Duodenal mucosa (tissue), 2 donors: ENCODE measurements at regions not wholly inside any gene's neighbourhood (a gene's known extent, or its start where the extent isn't known, plus 50 kb on each side); places are given as distances from the start of the nearest gene placed in this dataset.

Experiments used
- H3K27ac ChIP-seq: one replicate; pipeline ENCODE4 v1.7.0; 2013; ENCODE audit warnings: low read depth, low read length
- H3K27me3 ChIP-seq, 2 donors: one replicate each; pipeline ENCODE4 v1.7.0; 2013; ENCODE audit warnings: low read length in 2 of 2, control low read depth in 1 of 2; ENCODE audit not compliant: insufficient read depth in 2 of 2, control insufficient read depth in 1 of 2
- H3K36me3 ChIP-seq, 2 donors: one replicate each; pipeline ENCODE4 v1.7.0; 2013; ENCODE audit warnings: low read length in 2 of 2, control low read depth in 1 of 2; ENCODE audit not compliant: insufficient read depth in 2 of 2, control insufficient read depth in 1 of 2
- H3K4me1 ChIP-seq, 2 donors: one replicate each; pipeline ENCODE4 v1.7.0; 2013; ENCODE audit warnings: low read length in 2 of 2, control low read depth in 1 of 2; ENCODE audit not compliant: insufficient read depth in 2 of 2, control insufficient read depth in 1 of 2
- H3K4me3 ChIP-seq, 2 donors: one replicate each; pipeline ENCODE4 v1.7.0; 2013; ENCODE audit warnings: low read length in 2 of 2, low read depth in 1 of 2
- H3K9ac ChIP-seq, 2 donors: one replicate each; pipeline ENCODE4 v1.7.0; 2013; ENCODE audit warnings: low read length in 2 of 2, low read depth in 1 of 2
- H3K9me3 ChIP-seq, 2 donors: one replicate each; pipeline ENCODE4 v1.7.0; 2013; ENCODE audit warnings: low read length in 2 of 2, control low read depth in 1 of 2; ENCODE audit not compliant: control insufficient read depth in 1 of 2

DNA sequence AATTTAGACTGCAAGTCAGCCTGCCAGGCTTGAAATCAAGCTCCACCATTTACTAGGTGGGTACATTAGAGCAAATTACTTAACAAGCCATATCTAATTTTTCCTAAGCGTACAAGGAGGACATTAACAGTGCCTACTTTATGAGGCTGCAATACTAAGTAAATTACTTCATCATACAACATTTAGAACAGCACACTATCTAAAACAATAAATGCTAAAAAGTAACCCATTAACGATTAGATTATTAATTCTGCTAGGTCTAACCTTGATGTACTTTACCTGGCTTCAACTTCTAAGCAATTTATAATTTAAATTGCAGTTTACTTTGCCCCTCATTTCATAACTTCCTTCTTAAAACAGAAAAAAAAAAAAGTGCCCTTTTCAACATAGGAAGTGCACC is 1155.6 kb upstream of the NCAM2 start:
- H3K9me3 ChIP-seq: no peaks in the 10 kb centered on the region
- no peaks in the 10 kb centered on the region for H3K27me3 ChIP-seq
- no peaks in the 10 kb centered on the region for H3K4me1 ChIP-seq
- H3K4me3 ChIP-seq: no peak overlapping the region
- H3K36me3 ChIP-seq: no peaks in the 10 kb centered on the region
- H3K27ac ChIP-seq: no peak overlapping the region
- no peak overlapping the region for H3K9ac ChIP-seq

DNA sequence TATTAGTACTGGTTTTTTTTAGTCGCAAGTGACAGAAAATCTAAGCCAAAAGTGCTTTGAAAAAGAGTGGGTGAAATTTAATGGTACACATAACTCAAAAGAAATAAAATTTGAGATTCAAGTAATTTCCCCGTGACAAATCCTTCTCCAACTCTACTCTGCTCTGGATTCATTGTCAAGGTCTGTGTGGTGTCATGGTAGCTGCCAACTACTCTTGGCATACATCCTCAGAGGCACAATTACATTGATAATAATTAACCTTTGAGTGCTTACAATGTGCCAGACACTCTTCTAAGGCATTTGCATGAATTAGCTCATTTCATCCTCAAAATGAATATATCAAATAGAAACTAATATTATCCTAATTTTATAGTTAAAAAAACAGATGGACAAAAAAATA is 1153.9 kb upstream of the NCAM2 start:
- no peaks in the 10 kb centered on the region for H3K27me3 ChIP-seq
- H3K9ac ChIP-seq: no peak overlapping the region
- no peak overlapping the region for H3K4me3 ChIP-seq
- no peak overlapping the region for H3K27ac ChIP-seq
- H3K36me3 ChIP-seq: no peaks in the 10 kb centered on the region
- H3K9me3 ChIP-seq: no peaks in the 10 kb centered on the region
- H3K4me1 ChIP-seq: no peaks in the 10 kb centered on the region

- H3K4me3 ChIP-seq: no peak overlapping the region
- peaks cover 0 to 9% of the 10 kb centered on the region in 2 donors for H3K4me1 ChIP-seq
- no peak overlapping the region for H3K27ac ChIP-seq
- H3K36me3 ChIP-seq: no peaks in the 10 kb centered on the region
- H3K9me3 ChIP-seq: no peaks in the 10 kb centered on the region
- no peaks in the 10 kb centered on the region for H3K27me3 ChIP-seq
- H3K9ac ChIP-seq: no peak overlapping the region
Observed at GRCh38 chr21:19850157-19850556, 1148.1 kb upstream of the NCAM2 start.

- Histone ChIP-seq H3K36me3 (no peaks in the 10 kb centered on the region), H3K27ac (no peak overlapping the region), H3K27me3 (no peaks in the 10 kb centered on the region), H3K9ac (no peak overlapping the region), H3K4me3 (no peak overlapping the region), H3K9me3 (peaks cover 0 to 3% of the 10 kb centered on the region in 2 donors), H3K4me1 (peaks cover 0 to 9% of the 10 kb centered on the region in 2 donors)
Observed at GRCh38 chr21:19853061-19853460, 1145.1 kb upstream of the NCAM2 start.

GRCh38 chr21:19853709-19854575 is 1144.3 kb upstream of the NCAM2 start:
- Histone ChIP-seq H3K27ac (no peak overlapping the region), H3K36me3 (no peaks in the 10 kb centered on the region), H3K4me3 (peak overlapping the region in 1 of 2 donors; percentile 11), H3K4me1 (peaks cover 0 to 9% of the 10 kb centered on the region in 2 donors), H3K9me3 (peaks cover 0 to 3% of the 10 kb centered on the region in 2 donors), H3K27me3 (no peaks in the 10 kb centered on the region), H3K9ac (no peak overlapping the region)

- Histone ChIP-seq H3K9ac (no peak overlapping the region), H3K36me3 (no peaks in the 10 kb centered on the region), H3K4me3 (no peak overlapping the region), H3K9me3 (peaks cover 0 to 3% of the 10 kb centered on the region in 2 donors), H3K27me3 (no peaks in the 10 kb centered on the region), H3K4me1 (peaks cover 0 to 9% of the 10 kb centered on the region in 2 donors), H3K27ac (no peak overlapping the region)
Observed at GRCh38 chr21:19855522-19855921, 1142.7 kb upstream of the NCAM2 start.

DNA sequence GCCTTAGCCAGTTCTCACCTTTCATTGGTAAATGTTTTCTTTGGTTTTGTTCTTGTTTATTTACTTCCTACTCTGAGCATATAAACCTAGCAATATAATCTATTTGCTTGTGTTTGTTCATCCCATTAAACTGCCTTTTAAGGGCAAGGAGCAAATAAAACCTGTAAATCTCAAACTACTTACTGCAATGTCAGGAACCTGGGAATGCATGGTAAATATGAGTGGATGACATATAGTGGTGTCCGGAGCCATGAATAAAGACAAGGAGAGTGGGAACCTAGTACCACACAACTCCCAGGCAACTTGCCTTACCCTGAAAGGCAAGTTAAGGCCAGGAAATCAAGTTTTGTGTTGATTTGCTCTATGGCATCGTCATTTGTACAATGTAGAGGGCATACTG is 1133.7 kb upstream of the NCAM2 start:
- Histone ChIP-seq H3K9ac (no peak overlapping the region), H3K4me3 (no peak overlapping the region), H3K9me3 (no peaks in the 10 kb centered on the region), H3K4me1 (no peaks in the 10 kb centered on the region), H3K27me3 (no peaks in the 10 kb centered on the region), H3K36me3 (no peaks in the 10 kb centered on the region), H3K27ac (no peak overlapping the region)

GRCh38 chr21:19870682-19871081 is 1127.5 kb upstream of the NCAM2 start:
- H3K9ac ChIP-seq: no peak overlapping the region
- no peak overlapping the region for H3K4me3 ChIP-seq
- no peaks in the 10 kb centered on the region for H3K27me3 ChIP-seq
- no peaks in the 10 kb centered on the region for H3K4me1 ChIP-seq
- H3K27ac ChIP-seq: no peak overlapping the region
- H3K9me3 ChIP-seq: no peaks in the 10 kb centered on the region
- no peaks in the 10 kb centered on the region for H3K36me3 ChIP-seq

DNA sequence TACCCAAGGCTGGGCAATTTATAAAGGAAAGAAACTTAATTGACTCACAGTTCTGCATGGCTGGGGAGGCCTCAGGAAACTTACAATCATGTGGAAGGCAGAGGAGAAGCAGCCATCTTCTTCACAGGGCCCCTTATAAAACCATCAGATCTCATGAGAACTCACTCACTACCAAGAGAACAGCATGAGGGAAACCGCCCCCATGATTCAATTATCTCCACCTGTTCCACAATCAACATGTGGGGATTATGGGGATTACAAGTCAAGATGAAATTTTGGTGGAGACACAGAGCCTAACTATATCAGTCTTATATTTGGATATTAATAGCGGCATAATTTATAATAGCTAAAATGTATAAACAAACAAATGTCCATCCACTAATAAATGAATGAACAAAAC is 1123.7 kb upstream of the NCAM2 start:
- H3K4me1 ChIP-seq: no peaks in the 10 kb centered on the region
- H3K27me3 ChIP-seq: no peaks in the 10 kb centered on the region
- no peak overlapping the region for H3K27ac ChIP-seq
- H3K4me3 ChIP-seq: no peak overlapping the region
- H3K36me3 ChIP-seq: no peaks in the 10 kb centered on the region
- H3K9me3 ChIP-seq: no peaks in the 10 kb centered on the region
- no peak overlapping the region for H3K9ac ChIP-seq

GRCh38 chr21:19878133-19878532 is 1120.1 kb upstream of the NCAM2 start:
- Histone ChIP-seq H3K9me3 (no peaks in the 10 kb centered on the region), H3K36me3 (no peaks in the 10 kb centered on the region), H3K9ac (no peak overlapping the region), H3K4me1 (no peaks in the 10 kb centered on the region), H3K27me3 (no peaks in the 10 kb centered on the region), H3K4me3 (no peak overlapping the region), H3K27ac (no peak overlapping the region)
